Nephron progenitor cell (in vitro differentiated cells): ENCODE measurements at regions not wholly inside any gene's neighbourhood (a gene's known extent, or its start where the extent isn't known, plus 50 kb on each side); places are given as distances from the start of the nearest gene placed in this dataset.
"Not testable (repeated sequence)": the region's sequence is repeated elsewhere in the genome, so short reads cannot be mapped to it uniquely, and the experiment has no call there.

Experiments
- DNase-seq: peaks from one replicate; pipeline ENCODE4 v3.0.0; 2021
- H3K27ac Mint-ChIP-seq: 2 replicates; pipeline ENCODE4 v1.8.0; 2021; ENCODE audit warnings: mild to moderate bottlenecking, moderate library complexity, mixed read lengths
- H3K27me3 Mint-ChIP-seq: 2 replicates; pipeline ENCODE4 v1.8.0; 2021; ENCODE audit warnings: mild to moderate bottlenecking, low read depth, mixed read lengths; ENCODE audit not compliant: poor library complexity
- H3K36me3 Mint-ChIP-seq: 2 replicates; pipeline ENCODE4 v1.8.0; 2021; ENCODE audit warnings: low read depth, mixed read lengths
- H3K4me1 Mint-ChIP-seq: 2 replicates; pipeline ENCODE4 v1.8.0; 2021; ENCODE audit warnings: mixed read lengths
- H3K4me3 Mint-ChIP-seq: 2 replicates; pipeline ENCODE4 v1.8.0; 2021; ENCODE audit warnings: mild to moderate bottlenecking, moderate library complexity, mixed read lengths
- H3K9me3 Mint-ChIP-seq: 2 replicates; pipeline ENCODE4 v1.8.0; 2021; ENCODE audit warnings: mild to moderate bottlenecking, moderate library complexity, mixed read lengths
- CTCF ChIP-seq: fragments of 200-600 bp; sonication (generic); IDR thresholded peaks from 2 replicates; pipeline ENCODE4 v1.5.0; 2021; ENCODE audit warnings: antibody characterized with exemption

- no peak overlapping the region for H3K27ac Mint-ChIP-seq
- no peak for TF ChIP-seq CTCF
- H3K4me3 Mint-ChIP-seq = no peak overlapping the region
- H3K9me3 Mint-ChIP-seq = no peaks in the 10 kb centered on the region
- DNase-seq = no peak
- peaks cover 20% of the 10 kb centered on the region for H3K4me1 Mint-ChIP-seq
- H3K27me3 Mint-ChIP-seq = peaks cover 6% of the 10 kb centered on the region
- H3K36me3 Mint-ChIP-seq = no peaks in the 10 kb centered on the region
These were observed 108.5 kb downstream of the KCNK1 start for GRCh38 chr1:233722212-233722979.

- H3K27ac Mint-ChIP-seq = no peak overlapping the region
- H3K9me3 Mint-ChIP-seq = no peaks in the 10 kb centered on the region
These were observed 109.5 kb downstream of the KCNK1 start for GRCh38 chr1:233723387-233723786.

GRCh38 chr1:233724131-233724631 lies 110.3 kb downstream of the KCNK1 start:
- not testable (repeated sequence) for DNase-seq, H3K27ac Mint-ChIP-seq, H3K9me3 Mint-ChIP-seq, H3K27me3 Mint-ChIP-seq, H3K4me3 Mint-ChIP-seq, H3K36me3 Mint-ChIP-seq
- peaks cover 20% of the 10 kb centered on the region for H3K4me1 Mint-ChIP-seq

More at GRCh38 chr1:233723387-233723786, 109.5 kb downstream of the KCNK1 start:
- H3K4me1 Mint-ChIP-seq = peaks cover 20% of the 10 kb centered on the region
- no peak overlapping the region for H3K4me3 Mint-ChIP-seq
- no peaks in the 10 kb centered on the region for H3K36me3 Mint-ChIP-seq
- DNase-seq = no peak
- no peak for TF ChIP-seq CTCF
- peaks cover 6% of the 10 kb centered on the region for H3K27me3 Mint-ChIP-seq

- Mint-ChIP-seq H3K27ac (peak overlapping the region; percentile 75), H3K36me3 (no peaks in the 10 kb centered on the region), H3K4me3 (no peak overlapping the region), H3K9me3 (no peaks in the 10 kb centered on the region), H3K4me1 (peaks cover 20% of the 10 kb centered on the region), H3K27me3 (peaks cover 6% of the 10 kb centered on the region)
- DNase-seq = no peak
- no peak for TF ChIP-seq CTCF
These were observed 111.5 kb downstream of the KCNK1 start for GRCh38 chr1:233725423-233725822.

GRCh38 chr1:233728721-233729120 lies 114.8 kb downstream of the KCNK1 start:
- Mint-ChIP-seq H3K4me1 (no peaks in the 10 kb centered on the region), H3K27ac (no peak overlapping the region), H3K36me3 (no peaks in the 10 kb centered on the region), H3K27me3 (peaks cover 7% of the 10 kb centered on the region), H3K4me3 (no peak overlapping the region), H3K9me3 (no peaks in the 10 kb centered on the region)
- DNase-seq = no peak
- TF ChIP-seq CTCF = no peak

- no peaks in the 10 kb centered on the region for H3K36me3 Mint-ChIP-seq
- H3K27ac Mint-ChIP-seq = no peak overlapping the region
- no peaks in the 10 kb centered on the region for H3K4me1 Mint-ChIP-seq
- peaks cover 9% of the 10 kb centered on the region for H3K27me3 Mint-ChIP-seq
- no peak for DNase-seq
- TF ChIP-seq CTCF = no peak
- H3K9me3 Mint-ChIP-seq = no peaks in the 10 kb centered on the region
- H3K4me3 Mint-ChIP-seq = no peak overlapping the region
These were observed 116.5 kb downstream of the KCNK1 start for GRCh38 chr1:233730380-233730779.
